GM19240 (cell line): ENCODE measurements at regions not wholly inside any gene's neighbourhood (a gene's known extent, or its start where the extent isn't known, plus 50 kb on each side); places are given as distances from the start of the nearest gene placed in this dataset.
"Not testable (repeated sequence)": the region's sequence is repeated elsewhere in the genome, so short reads cannot be mapped to it uniquely, and the experiment has no call there.

Source experiments
- DNase-seq: peaks from one replicate; pipeline ENCODE4 v3.0.0; 2011; ENCODE audit warnings: low spot score; ENCODE audit not compliant: insufficient read length

GRCh38 chr9:33734941-33735835 is 60.2 kb upstream of the PRSS3 start:
- DNase-seq: not testable (repeated sequence)

GRCh38 chr9:33737811-33738606 is 57.4 kb upstream of the PRSS3 start:
- DNase-seq: no peak

GRCh38 chr9:33739398-33739797 is 56.0 kb upstream of the PRSS3 start:
- no peak for DNase-seq

GRCh38 chr9:33740075-33740474 is 55.3 kb upstream of the PRSS3 start:
- DNase-seq: no peak

- DNase-seq: not testable (repeated sequence)
These were observed 54.4 kb upstream of the PRSS3 start for GRCh38 chr9:33740958-33741357.

GRCh38 chr9:33742051-33742450 is 53.3 kb upstream of the PRSS3 start:
- no peak for DNase-seq

- no peak for DNase-seq
These were observed 52.8 kb upstream of the PRSS3 start for GRCh38 chr9:33742519-33742918.
